Sciatic nerve (tissue), 2 donors: ENCODE measurements at regions not wholly inside any gene's neighbourhood (a gene's known extent, or its start where the extent isn't known, plus 50 kb on each side); places are given as distances from the start of the nearest gene placed in this dataset.

Experiments used
- ATAC-seq: fragments of 200-7000 bp; cut with Tn5 transposase; one replicate; pipeline ENCODE4 v1.9.1; 2020; ENCODE audit warnings: mild to moderate bottlenecking, moderate library complexity
- DNase-seq: peaks from one replicate; pipeline ENCODE4 v3.0.0-alpha.2; 2020; ENCODE audit warnings: low spot score
- intact Hi-C: fragments of 100-400 bp; cut with DNase I; formaldehyde crosslinking; loops from one replicate; pipeline ENCODE4 v1.14.2; 2022
- donor health status: DM: no; HTN: no; CAD: no.
- donor health status: DM: no; HTN: no; CAD: no.

DNA sequence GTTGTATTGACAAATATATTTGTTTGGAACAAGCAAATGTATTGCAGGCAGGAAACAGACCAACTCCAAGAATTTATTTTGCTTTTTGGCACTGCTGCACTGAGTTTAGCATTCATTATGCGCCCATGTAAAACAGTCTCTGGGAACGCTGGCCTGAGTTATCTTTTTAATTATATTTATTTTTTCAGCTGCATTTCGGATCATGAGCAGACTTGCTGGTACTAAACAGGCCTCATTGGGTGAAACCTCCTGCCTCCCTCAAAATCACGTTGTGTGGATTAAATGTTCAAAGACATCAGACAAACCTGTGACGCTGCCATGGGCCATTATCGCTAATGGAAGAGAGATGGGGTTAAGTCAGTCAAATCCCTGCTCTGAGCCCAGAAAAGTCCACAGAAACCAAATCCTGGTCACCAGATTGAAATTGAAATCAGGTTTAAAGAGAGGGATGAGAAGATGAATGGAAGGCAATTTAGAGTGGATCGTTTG is 511.1 kb upstream of the PROK2 start:
- no peak for DNase-seq
- intact Hi-C loops: no loop called here
- ATAC-seq: no peak

DNA sequence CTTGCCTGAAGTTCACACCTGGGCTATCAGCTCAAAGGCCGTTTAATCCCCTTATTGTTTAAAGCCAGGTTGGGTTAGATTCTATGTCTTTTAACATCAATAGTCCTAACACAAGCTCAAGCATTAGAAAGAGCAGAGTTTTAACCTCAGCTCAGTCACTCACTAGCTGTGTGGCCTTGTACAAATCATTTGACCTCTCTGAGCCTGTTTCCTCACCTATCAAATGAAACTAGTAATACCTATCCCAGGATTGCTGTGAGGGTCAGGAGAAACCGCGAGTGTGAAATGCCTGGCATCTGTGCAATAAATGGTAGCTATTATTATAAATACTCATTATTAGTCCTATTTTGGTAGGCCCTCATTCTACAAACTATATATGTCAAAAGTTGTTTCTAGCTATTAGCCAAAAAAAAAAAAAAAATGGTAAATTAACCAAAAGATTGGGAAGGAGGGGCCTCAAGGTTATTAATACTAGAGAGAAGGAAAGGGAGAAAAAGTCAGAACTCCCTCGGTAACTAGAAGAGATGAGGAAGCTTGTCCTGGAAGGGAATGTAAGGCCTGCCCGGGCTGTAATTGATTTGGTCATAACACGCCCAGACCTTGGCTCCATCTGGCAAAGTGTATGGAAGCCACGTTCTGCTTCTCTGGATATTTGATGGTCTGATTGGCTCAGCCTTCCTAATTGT is 510.5 kb upstream of the PROK2 start:
- ATAC-seq: no peak

DNA sequence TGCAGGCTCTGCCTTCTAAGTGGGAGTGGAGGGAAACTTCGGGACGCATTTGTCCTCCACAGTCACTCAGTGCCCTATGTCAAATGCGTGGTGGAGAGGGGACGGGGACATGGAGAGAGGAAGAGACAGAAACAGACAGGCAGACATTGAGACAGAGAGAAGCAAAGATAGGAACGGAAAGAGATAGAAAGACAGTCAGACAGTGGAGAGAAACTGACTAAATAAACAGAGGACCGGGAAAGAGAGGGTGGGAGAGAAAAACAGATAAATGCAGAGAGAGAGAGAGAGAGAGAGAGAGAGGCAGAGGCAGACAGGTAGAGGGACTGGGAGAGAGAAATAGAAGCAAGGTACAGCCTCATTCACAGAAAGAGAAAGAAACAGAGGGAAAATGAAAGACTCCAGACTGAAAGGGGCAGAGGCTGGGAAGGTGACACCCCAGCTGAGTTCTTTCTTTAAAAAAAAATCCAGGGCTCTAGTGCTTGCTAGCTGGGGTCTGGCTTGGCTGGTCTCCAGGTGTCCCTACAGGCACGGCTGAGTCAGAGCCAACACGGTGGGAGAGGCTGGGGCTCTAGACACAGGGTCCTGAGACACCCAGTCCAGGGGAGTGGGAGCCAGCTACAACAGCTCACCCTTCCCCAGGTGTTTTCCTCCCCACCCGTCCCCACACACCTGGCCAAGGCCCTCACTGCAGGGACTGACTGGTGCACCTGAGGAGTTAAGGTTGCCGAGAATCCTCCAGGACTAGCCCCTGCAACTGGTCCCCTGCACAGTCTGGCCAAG is 506.1 kb upstream of the PROK2 start:
- intact Hi-C loops: no loop called here
- no peak for ATAC-seq
- DNase-seq: no peak

More for the DNA sequence above, 510.5 kb upstream of the PROK2 start:
- intact Hi-C loops: no loop called here
- DNase-seq: no peak

DNA sequence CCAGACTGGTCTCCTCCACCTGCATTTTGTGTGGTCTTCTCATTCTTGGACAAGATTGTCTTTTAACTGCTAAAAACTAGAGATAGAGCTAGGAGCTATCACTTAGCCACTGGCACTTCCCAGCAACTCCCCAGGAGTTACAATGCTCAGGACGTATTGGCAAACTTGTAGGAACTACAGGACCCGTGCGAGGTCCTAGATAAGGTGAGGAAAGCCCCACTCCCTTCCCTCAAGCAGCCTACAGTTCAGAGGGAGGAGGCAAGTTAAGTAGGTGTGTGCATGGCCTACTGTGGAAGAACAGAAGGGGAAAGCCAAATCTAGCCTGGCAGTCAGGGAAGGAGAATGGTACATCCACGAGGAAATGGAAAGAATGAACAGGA is 504.7 kb upstream of the PROK2 start:
- ATAC-seq (peak; percentile 9), DNase-seq (no peak)
- intact Hi-C loops: no loop called here

DNA sequence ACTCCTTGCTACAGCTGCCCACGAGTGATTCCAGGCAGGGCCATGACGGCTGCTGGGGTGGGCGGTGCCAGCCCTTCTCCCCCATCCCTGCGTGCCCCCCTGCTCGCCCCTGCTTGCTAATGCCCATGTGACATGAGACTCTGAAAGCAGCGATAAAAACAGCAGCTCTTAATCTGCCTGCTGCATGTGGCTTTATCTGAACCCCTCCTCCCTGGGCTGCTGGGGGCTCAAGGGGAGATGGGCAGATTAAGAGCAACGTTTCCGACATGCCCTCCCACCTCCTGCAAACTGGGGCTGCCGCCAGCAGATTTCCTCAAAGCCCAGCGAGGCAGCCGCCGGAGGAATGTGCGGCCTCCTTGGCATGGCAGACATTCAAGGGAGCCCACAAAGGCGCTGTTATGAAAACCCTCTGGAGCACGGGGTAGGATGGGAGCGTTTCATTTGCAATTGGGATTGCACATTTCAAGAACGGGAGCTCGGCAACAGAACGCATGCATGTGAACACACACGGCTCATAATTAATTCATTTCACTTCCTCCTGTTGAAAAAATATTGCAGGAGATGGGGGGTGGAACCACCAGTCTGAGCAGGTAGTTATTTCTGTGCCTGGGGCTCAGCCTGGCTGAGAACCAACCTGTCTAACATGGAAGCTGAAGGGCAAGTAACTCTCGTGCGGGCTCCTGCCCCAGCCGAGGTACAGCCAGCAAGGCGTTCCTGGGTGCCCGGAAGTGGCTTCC is 504.2 kb upstream of the PROK2 start:
- intact Hi-C loops: no loop called here
- DNase-seq (peak; percentile 75), ATAC-seq (peak; percentile 72)

DNA sequence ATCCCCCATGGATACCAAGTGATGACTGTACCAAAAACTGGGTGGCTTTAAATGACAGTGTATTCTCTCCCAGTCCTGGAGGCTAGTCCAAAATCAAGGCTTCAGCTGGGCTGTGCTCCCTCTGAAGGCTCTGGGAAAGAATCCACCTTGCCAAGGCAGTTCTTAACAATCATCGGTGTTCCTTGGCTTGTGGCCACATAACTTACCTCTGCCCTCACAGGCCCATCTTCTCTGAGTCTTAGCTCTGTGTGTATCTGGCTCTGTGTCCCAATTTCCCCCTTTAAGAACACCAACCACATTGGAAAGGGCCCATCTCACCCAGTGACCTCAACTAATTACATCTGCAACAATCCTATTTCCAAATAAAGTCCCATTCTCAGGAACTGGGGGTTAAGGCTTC is 503.0 kb upstream of the PROK2 start:
- intact Hi-C loops: no loop called here
- ATAC-seq: no peak
- no peak for DNase-seq

DNA sequence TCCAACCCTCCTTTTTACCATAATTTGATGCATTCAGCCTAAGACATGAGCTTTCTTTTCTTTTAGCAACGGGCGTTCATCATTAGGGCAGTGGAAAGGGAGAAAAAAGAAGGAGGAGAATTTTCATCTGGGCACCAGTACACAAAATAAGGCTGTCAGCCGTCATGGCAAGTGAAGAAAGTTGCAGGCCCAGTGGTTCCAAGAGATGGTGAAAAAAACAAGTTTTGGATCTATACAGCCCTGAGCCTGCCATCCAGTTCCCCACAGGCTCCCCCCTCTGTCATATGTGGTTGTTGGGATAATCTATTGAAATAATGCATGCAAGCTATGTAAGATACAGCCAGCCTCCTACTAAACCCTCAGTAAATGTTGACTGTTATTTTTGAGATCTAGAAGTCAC is 500.6 kb upstream of the PROK2 start:
- ATAC-seq (no peak), DNase-seq (no peak)
- intact Hi-C loops: no loop called here

DNA sequence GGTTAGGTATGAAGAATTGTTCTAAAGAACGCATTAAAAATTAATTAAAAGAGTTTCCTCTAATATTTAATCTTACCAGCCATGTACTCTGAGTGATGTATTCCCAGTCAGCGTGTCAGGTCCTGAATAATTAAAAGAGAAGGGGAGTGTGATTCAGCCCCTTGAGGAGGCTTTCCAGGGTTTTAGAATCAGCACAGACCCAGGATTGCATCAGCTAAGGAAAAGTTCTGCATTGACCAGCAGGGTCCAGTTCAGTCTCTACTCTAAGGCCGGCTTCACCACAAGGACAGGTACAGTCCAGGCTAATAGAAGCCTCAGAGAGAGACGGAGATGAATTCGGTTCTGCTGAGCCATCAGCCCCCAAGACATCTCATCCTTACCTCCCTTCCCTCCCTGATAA is 499.5 kb upstream of the PROK2 start:
- no peak for DNase-seq
- intact Hi-C loops: no loop called here
- ATAC-seq: no peak

DNA sequence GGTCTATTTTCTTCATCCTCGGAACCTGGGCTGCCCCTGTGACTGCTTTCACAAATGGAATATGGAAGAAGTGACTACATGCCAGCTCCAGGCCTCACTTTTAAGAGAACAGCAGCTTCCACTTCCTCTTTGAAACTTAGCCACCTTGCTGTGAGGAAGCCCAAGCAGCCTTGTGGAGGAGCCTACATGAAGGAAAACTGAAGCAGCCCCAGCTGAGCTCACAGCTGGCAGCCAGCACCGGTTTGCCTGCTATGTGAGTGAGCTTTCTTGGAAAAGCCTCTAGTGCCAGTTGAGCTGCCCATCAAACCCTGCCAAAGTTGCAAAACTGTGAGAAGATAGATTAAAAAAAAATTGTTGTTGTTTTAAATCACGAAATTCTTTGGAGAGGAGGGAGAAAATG is 498.0 kb upstream of the PROK2 start:
- intact Hi-C loops: no loop called here
- no peak for DNase-seq
- ATAC-seq: no peak

DNA sequence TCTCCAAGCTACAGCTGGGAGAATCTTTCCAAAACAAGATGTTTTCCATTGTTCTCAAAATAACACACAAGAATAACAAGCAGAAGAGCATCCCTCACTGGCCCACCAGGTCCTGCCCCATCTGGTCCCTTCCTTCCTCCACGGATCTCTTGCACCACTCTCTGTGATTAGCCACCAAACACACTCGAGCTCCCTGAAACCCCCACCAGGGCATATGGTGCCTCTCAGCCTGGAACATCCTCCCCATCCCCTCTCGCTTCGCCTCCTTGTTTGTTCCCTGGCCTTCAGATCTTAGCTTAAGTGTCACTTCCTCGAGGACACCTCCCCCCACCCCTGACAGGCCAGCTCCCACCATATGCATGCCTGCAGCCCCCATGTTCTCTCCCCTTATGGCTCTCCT is 496.6 kb upstream of the PROK2 start:
- no peak for DNase-seq
- intact Hi-C loops: no loop called here
- ATAC-seq: no peak

DNA sequence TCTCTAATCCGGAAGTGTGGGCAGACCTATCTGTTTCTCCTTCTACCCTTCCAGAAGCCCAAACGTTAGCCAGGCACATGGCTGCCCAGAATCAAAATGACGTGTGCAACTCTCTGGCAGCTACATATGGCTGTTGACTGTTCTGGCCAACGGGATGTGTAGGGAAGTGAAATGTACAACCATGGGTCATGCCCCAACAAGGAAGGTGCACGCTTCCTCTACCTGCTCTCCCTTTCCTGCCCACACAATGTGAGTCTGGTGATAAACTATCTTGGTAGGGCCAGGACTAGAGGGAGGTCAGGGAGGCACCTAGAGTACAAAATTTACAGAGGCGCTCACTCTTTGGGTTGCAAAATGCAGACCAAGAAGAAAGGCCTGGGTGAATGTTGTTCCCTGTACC is 495.9 kb upstream of the PROK2 start:
- DNase-seq (no peak), ATAC-seq (no peak)
- intact Hi-C loops: no loop called here

DNA sequence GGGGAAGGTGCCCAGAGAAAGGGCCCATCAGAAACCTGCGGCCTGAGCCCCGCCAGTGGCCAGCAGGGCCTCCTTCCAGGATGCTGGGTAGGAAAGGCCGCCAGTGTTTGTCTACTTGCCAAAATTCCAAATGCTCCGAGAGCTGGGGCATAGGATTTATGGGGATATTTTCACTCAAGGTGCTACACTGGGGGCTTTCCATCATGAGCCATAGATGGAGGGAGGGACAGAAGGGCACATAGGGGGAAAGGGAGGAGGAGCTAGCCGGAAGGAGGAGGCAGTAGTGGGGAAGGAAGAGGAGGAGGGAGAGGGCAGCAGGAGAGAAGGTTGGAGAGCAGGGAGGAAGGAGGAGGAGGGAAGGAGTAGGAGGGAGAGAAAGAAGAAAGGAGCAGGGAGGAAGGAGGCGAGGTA is 494.7 kb upstream of the PROK2 start:
- DNase-seq: no peak
- ATAC-seq: no peak
- intact Hi-C loops: no loop called here

DNA sequence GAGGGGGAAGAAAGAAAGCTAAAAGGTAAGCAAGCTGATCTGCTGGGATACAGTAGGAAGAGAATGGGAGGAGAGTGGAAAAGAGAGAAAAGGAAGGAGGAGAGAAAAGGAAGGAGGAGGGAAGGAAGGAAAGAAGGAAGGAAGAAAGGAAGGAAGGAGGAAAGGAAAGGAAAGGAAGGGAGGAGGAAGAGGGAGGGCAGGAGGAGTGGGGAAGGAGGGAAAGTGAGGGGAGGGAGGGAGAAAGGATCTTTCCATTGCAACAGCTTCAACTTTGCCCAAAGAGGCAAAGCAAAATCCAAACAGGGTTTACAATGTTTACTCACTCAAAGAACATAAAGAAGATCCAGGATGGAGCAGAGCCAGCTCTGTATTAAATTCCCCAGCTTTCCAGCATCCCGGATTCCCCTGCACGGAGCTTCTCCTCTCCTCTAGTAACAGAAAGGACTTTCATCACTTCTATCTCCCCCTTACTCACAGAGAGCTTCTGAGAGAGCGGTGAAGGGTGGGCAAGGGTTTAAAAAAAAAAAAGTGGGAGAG is 494.2 kb upstream of the PROK2 start:
- intact Hi-C loops: no loop called here
- DNase-seq: no peak
- no peak for ATAC-seq

DNA sequence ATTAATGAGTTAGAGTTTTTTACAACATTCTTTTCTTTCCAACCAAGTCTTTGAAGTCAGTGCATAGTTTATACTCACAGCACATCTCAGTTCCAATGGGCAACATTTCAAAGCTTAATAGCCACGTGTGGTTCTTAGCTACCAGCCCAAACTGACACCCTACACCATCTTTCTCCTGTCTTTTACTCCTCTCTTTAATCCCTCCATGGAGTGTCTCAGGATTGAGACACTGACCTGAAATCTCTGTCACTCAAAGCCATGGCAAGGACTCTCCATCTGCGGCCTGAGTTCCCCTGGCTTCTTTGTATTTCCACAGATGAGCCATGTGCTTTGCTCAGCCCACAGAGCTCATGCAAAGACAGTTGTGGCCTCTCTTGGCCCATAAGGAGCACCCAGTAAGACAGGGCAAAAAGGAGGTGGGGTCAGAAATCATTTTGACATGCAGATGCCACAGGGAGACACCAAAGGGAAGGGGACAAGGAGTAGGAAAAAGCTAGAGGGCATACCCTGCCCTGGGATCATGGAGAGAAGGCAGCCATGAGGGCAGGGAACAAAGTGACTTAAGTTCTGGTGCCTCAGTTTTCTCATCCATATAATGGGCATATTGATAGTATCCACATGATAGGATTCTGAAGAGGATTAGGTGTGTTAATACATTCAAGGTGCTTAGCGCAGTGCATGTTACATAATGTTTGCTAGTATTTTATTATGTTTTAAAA is 493.6 kb upstream of the PROK2 start:
- intact Hi-C loops: no loop called here
- DNase-seq (no peak), ATAC-seq (no peak)

DNA sequence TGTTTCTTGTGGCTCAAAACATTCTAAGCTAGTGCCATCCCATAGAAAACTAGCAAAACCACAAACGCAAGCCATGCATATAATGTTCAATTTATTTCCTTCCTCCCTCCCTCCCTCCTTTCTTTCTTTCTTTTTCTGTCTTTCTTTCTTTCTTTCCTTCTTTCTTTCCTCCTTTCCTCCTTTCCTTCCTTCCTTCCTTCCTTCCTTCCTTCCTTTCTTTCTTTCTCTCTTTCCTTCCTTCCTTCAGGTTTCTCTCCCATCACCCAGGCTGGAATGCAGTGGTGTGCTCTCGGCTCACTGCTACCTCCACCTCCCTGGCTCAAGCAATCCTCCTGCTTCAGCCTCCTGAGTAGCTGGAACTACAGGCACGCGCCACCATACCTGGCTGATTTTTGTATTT is 492.8 kb upstream of the PROK2 start:
- intact Hi-C loops: no loop called here
- ATAC-seq: no peak
- DNase-seq: no peak

DNA sequence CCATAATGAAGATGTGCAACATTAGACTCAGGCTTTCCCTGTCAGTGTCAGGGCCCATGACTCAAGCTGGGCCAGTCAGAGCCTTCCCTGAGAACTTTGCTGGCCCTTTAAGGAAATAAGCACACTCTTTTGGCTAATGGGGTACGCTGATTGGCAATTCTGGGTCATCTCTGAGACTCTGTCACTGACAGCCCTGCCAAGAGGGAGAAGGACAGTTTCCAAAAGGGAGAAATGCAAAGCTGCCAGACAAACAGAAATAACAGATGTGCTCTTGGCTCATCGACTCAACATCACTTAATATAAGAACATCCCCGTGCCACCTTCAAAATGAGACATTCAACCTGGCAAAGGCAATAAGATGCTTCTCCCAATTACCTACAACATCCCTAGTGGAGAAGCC is 491.9 kb upstream of the PROK2 start:
- intact Hi-C loops: no loop called here
- no peak for ATAC-seq
- DNase-seq: no peak

DNA sequence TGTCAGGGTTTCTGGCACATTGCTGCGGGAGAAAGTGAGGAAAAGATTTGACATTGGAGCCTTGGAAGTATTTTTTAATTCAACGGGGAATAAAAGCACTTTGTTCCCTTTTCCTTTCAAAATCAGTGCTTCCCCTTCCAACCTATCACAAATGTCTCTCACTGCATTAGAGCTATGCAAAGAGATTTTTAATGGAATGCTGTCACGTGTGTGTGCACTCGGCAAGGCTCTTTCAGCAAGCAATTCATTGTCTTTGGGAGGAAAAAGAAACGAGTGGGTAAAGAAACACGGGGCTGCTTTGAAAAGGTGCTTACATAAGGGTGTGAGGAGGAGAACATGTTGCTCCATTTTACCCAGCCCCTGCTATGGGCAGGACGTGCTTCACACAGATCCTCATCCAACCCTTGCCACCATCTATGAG is 490.4 kb upstream of the PROK2 start:
- DNase-seq (no peak), ATAC-seq (no peak)
- intact Hi-C loops: no loop called here

DNA sequence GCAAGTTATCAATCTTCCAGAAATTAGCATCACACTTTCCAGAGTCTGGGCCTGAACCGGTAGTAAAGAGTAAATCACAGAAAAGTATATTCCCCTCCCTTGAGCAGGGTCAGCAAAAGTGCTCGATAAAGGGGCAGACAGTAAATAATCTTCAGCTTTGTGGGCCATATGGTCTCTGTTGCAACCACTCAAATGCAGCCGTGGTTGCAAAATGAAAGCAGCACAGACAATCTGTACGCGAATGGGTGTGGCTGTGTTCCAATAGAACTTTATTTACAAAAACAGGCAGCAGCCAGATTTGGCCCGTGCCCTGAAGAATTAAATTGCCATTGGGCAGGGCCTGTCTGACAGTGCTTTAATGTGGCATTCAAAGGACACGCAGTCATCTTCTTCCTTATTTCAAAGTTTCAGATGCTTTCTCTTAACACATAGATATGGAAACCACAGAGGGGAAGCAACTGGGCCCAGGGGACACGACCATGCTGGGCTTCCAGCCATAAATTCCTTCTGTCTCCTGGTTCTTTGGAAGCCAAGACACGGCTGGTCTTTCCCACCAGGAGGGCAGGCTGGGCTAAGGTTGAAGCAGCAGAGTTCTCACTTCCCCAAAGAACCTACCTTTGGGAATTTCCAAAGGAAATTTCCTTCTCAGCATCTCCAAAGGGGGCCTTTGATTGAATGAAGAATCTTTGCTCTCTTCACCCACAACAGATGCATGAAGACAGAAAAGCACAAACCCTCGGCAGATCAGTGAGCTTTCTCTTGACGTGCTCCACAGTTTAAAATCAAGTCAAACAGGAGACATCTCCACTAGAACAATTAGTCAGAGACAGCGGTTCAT is 489.8 kb upstream of the PROK2 start:
- no peak for DNase-seq
- peak; percentile 47 for ATAC-seq
- intact Hi-C loops: no loop called here
